Nephron progenitor cell (in vitro differentiated cells): ENCODE measurements at regions not wholly inside any gene's neighbourhood (a gene's known extent, or its start where the extent isn't known, plus 50 kb on each side); places are given as distances from the start of the nearest gene placed in this dataset.
A peak's percentile ranks its signal among the peaks of the same experiment; 100 is the strongest.

Source experiments
- DNase-seq: peaks from one replicate; pipeline ENCODE4 v3.0.0; 2021
- H3K27ac Mint-ChIP-seq: 2 replicates; pipeline ENCODE4 v1.8.0; 2021; ENCODE audit warnings: mild to moderate bottlenecking, moderate library complexity, mixed read lengths
- H3K27me3 Mint-ChIP-seq: 2 replicates; pipeline ENCODE4 v1.8.0; 2021; ENCODE audit warnings: mild to moderate bottlenecking, low read depth, mixed read lengths; ENCODE audit not compliant: poor library complexity
- H3K36me3 Mint-ChIP-seq: 2 replicates; pipeline ENCODE4 v1.8.0; 2021; ENCODE audit warnings: low read depth, mixed read lengths
- H3K4me1 Mint-ChIP-seq: 2 replicates; pipeline ENCODE4 v1.8.0; 2021; ENCODE audit warnings: mixed read lengths
- H3K4me3 Mint-ChIP-seq: 2 replicates; pipeline ENCODE4 v1.8.0; 2021; ENCODE audit warnings: mild to moderate bottlenecking, moderate library complexity, mixed read lengths
- H3K9me3 Mint-ChIP-seq: 2 replicates; pipeline ENCODE4 v1.8.0; 2021; ENCODE audit warnings: mild to moderate bottlenecking, moderate library complexity, mixed read lengths
- CTCF ChIP-seq: fragments of 200-600 bp; sonication (generic); IDR thresholded peaks from 2 replicates; pipeline ENCODE4 v1.5.0; 2021; ENCODE audit warnings: antibody characterized with exemption

GRCh38 chr7:148472406-148472805, 118.2 kb upstream of the C7orf33 start:
- Mint-ChIP-seq H3K4me3 (no peak overlapping the region), H3K36me3 (no peaks in the 10 kb centered on the region), H3K27ac (no peak overlapping the region), H3K27me3 (peaks cover 9% of the 10 kb centered on the region), H3K9me3 (peaks cover 4% of the 10 kb centered on the region), H3K4me1 (peaks cover 17% of the 10 kb centered on the region)
- DNase-seq: no peak
- no peak for TF ChIP-seq CTCF

- peaks cover 17% of the 10 kb centered on the region for H3K4me1 Mint-ChIP-seq
- H3K9me3 Mint-ChIP-seq: peaks cover 4% of the 10 kb centered on the region
- no peak for DNase-seq
- H3K4me3 Mint-ChIP-seq: no peak overlapping the region
- H3K36me3 Mint-ChIP-seq: no peaks in the 10 kb centered on the region
- TF ChIP-seq CTCF: no peak
- H3K27ac Mint-ChIP-seq: peak overlapping the region; percentile 15
- peaks cover 9% of the 10 kb centered on the region for H3K27me3 Mint-ChIP-seq
Measured at GRCh38 chr7:148473703-148474480, 116.7 kb upstream of the C7orf33 start.

GRCh38 chr7:148474481-148475025, 116.0 kb upstream of the C7orf33 start:
- Mint-ChIP-seq H3K27ac (peak overlapping the region; percentile 21), H3K27me3 (peaks cover 9% of the 10 kb centered on the region), H3K36me3 (no peaks in the 10 kb centered on the region), H3K4me3 (no peak overlapping the region), H3K9me3 (peaks cover 4% of the 10 kb centered on the region), H3K4me1 (peaks cover 17% of the 10 kb centered on the region)
- no peak for TF ChIP-seq CTCF
- no peak for DNase-seq

- DNase-seq: no peak
- H3K9me3 Mint-ChIP-seq: peaks cover 4% of the 10 kb centered on the region
Measured at GRCh38 chr7:148478551-148478950, 112.0 kb upstream of the C7orf33 start.

GRCh38 chr7:148480479-148481146, 110.0 kb upstream of the C7orf33 start:
- H3K4me1 Mint-ChIP-seq: peaks cover 42% of the 10 kb centered on the region
- no peaks in the 10 kb centered on the region for H3K27me3 Mint-ChIP-seq
- peaks cover 4% of the 10 kb centered on the region for H3K9me3 Mint-ChIP-seq
- DNase-seq: no peak
- no peak overlapping the region for H3K4me3 Mint-ChIP-seq
- H3K36me3 Mint-ChIP-seq: no peaks in the 10 kb centered on the region
- H3K27ac Mint-ChIP-seq: no peak overlapping the region
- TF ChIP-seq CTCF: no peak

More at GRCh38 chr7:148478551-148478950, 112.0 kb upstream of the C7orf33 start:
- no peaks in the 10 kb centered on the region for H3K36me3 Mint-ChIP-seq
- H3K4me1 Mint-ChIP-seq: peaks cover 36% of the 10 kb centered on the region
- no peak overlapping the region for H3K27ac Mint-ChIP-seq
- H3K27me3 Mint-ChIP-seq: no peaks in the 10 kb centered on the region
- TF ChIP-seq CTCF: no peak
- H3K4me3 Mint-ChIP-seq: no peak overlapping the region
